GM12873 (cell line): ENCODE measurements at regions not wholly inside any gene's neighbourhood (a gene's known extent, or its start where the extent isn't known, plus 50 kb on each side); places are given as distances from the start of the nearest gene placed in this dataset.

Experiments used
- TF ChIP-seq, protein P1 (sequence below): IDR thresholded peaks from 2 replicates; pipeline ENCODE4 v1.5.1; 2012; ENCODE audit warnings: low read depth, mild to moderate bottlenecking, moderate library complexity, low read length, control low read depth; ENCODE audit not compliant: insufficient read depth; ENCODE audit errors: missing control alignments

DNA sequence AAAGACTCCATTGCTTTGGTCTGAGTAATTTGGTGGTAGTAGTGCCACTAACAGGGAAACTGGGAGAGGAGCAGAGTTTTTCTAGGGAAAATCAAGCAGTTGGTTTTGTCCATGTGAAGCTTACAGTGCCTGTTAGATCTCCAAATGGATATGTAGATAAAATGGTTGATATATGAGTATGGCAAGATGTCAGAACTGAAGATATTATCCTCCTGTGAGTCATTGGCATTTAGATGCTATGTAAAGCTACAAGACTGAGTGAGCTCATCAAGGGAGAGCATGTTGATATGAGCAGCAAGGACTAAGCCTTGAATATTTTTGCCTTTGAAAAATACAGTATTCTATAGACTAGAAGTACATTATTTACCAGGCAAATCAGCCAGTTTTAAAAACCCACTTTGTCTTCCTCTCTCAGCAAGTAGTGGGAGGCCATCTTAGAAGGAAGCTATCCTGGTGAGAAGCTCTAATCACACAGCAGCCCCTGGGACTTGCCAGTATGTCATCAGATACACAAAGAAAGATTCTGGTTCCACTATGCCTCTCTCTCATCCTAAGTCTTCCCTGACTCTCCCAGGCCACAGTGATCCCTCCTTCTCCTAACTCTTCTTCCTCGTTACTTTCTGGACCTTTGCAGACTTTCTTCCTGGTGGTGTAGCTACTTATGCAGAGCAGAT is 77.4 kb upstream of the ANKRD28 start:
- TF ChIP-seq, protein P1, sequence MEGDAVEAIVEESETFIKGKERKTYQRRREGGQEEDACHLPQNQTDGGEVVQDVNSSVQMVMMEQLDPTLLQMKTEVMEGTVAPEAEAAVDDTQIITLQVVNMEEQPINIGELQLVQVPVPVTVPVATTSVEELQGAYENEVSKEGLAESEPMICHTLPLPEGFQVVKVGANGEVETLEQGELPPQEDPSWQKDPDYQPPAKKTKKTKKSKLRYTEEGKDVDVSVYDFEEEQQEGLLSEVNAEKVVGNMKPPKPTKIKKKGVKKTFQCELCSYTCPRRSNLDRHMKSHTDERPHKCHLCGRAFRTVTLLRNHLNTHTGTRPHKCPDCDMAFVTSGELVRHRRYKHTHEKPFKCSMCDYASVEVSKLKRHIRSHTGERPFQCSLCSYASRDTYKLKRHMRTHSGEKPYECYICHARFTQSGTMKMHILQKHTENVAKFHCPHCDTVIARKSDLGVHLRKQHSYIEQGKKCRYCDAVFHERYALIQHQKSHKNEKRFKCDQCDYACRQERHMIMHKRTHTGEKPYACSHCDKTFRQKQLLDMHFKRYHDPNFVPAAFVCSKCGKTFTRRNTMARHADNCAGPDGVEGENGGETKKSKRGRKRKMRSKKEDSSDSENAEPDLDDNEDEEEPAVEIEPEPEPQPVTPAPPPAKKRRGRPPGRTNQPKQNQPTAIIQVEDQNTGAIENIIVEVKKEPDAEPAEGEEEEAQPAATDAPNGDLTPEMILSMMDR = no peak

DNA sequence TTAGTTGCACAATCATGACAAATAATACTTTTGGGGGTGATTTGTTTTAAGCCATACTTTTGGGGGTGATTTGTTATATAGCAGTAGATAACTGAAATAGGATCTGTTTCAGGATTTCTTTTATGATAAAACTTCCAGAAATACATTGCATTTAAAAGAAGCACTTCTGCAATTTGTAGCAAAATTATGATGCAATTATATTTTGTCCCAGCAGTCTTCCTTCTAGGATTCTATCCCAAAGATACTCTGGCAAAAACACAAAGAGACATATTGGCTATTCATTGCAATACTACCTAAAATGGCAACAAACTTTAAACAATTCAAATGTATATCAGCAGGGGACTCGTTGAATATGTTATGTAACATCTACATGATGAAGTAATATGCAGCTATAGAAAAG is 78.9 kb upstream of the ANKRD28 start:
- TF ChIP-seq, protein P1 = no peak

- TF ChIP-seq, protein P1 = no peak
Measured at GRCh38 chr3:15877813-15878212, 80.0 kb upstream of the ANKRD28 start.

- TF ChIP-seq, protein P1 = no peak
Measured at GRCh38 chr3:15882577-15882976, 84.8 kb upstream of the ANKRD28 start.

DNA sequence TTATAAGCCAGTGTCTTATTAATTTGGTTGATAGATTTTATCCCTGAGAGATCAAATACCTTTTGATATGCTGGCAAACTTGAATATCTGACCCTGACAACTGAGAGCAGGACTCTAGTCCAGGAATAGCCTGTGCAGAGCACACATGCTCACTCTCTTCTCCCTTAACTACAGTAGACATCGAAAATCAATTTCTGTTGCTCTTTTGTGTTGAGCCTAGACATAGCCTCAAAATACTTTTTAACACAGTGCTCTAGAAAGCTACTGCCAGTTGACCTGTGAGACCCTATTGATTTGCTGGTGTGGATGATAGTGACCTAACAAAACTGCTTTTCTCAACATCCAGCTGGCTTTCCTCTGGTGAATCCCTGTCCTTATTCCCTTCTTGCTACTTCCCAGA is 86.4 kb upstream of the ANKRD28 start:
- TF ChIP-seq, protein P1 = no peak

DNA sequence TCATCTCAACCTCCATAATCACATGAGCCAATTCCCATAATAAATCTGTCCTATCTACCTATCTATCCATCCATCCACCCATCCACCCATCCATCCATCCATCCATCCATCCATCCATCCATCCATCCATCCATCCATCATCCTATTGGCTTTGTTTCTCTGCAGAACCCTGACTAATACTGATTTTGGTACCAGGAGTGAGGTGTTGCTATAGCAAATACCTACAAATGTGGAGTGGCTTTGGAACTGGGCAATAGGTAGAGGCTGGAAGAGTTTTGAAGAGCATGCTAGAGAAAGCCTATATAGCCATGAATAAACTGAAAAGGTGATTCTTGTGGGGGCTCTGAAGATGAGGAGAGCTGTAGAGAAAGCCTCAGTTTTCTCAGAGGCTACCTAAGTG is 88.7 kb upstream of the ANKRD28 start:
- TF ChIP-seq, protein P1 = no peak

DNA sequence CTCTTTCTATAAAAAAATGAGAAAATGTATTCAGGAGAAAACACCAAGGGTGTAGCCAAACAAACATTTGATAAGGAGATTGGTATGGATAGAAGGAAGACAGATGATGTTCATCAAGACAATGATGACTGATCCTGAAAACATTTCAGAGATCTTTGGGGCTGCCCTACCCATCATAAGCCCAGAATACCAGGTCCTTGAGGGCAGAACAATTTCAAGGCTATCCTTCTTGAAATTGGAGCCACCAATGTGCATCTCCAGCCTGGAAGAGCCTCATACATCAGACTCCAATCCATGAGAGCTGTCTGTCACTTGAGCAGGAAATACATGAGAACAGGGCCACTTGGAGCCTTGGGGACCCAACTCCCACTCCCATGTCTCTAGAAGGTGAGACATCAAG is 89.5 kb upstream of the ANKRD28 start:
- TF ChIP-seq, protein P1 = no peak
